Heart left ventricle (tissue), 16 donors: ENCODE measurements at regions not wholly inside any gene's neighbourhood (a gene's known extent, or its start where the extent isn't known, plus 50 kb on each side); places are given as distances from the start of the nearest gene placed in this dataset.

Experiments
- ATAC-seq, 4 donors: fragments of 200-7000 bp; cut with Tn5 transposase; one replicate each; pipeline ENCODE4 v1.9.1; 2020 to 2022; ENCODE audit warnings: moderate library complexity in 4 of 4, mild to moderate bottlenecking in 3 of 4, moderate number of reproducible peaks in 1 of 4
- DNase-seq, 5 donors: peaks; one replicate each; pipeline ENCODE4 v3.0.0-alpha.2; 2020
- H3K27ac ChIP-seq, 12 donors: fragments of 200-600 bp; sonication (generic) in 4 of 12; one replicate each; pipeline versions ENCODE4 v1.5.0 to v1.8.0; 2016 to 2022; ENCODE audit warnings: mild to moderate bottlenecking in 2 of 12
- H3K27me3 ChIP-seq, 9 donors: fragments of 200-600 bp; sonication (generic) in 2 of 9; one replicate each; pipeline versions ENCODE4 v1.5.1 to v1.8.0; 2016 to 2022; ENCODE audit warnings: mild to moderate bottlenecking in 3 of 9
- H3K36me3 ChIP-seq, 9 donors: fragments of 200-600 bp; sonication (generic) in 2 of 9; one replicate each; pipeline versions ENCODE4 v1.5.0 to v1.8.0; 2018 to 2022; ENCODE audit warnings: mild to moderate bottlenecking in 2 of 9
- H3K4me1 ChIP-seq, 12 donors: fragments of 200-600 bp; sonication (generic) in 4 of 12; one replicate each; pipeline versions ENCODE4 v1.5.0 to v1.8.0; 2016 to 2022; ENCODE audit warnings: mild to moderate bottlenecking in 3 of 12
- H3K4me3 ChIP-seq, 12 donors: fragments of 200-600 bp; sonication (generic) in 4 of 12; one replicate each; pipeline versions ENCODE4 v1.5.0 to v1.8.0; 2017 to 2022; ENCODE audit warnings: mild to moderate bottlenecking in 9 of 12, moderate library complexity in 4 of 12
- H3K9me3 ChIP-seq, 12 donors: fragments of 200-600 bp; sonication (generic) in 4 of 12; one replicate each; pipeline versions ENCODE4 v1.5.0 to v1.8.0; 2016 to 2022; ENCODE audit warnings: mild to moderate bottlenecking in 1 of 12
- POLR2A ChIP-seq, 2 donors: fragments of 450-650 bp; IDR thresholded peaks; one replicate each; pipeline ENCODE4 v1.6.1; 2017; ENCODE audit warnings: antibody characterized with exemption in 2 of 2, mild to moderate bottlenecking in 2 of 2, moderate library complexity in 2 of 2
- WGBS, 4 donors: extraction: QIAGEN DNeasy Blood & Tissue Kit in 2 of 4; methylation state at CpG; one replicate each; pipeline versions ENCODE4 v1.1.5 to v1.1.7; 2013 to 2018; 5-methylcytosine and 5-hydroxymethylcytosine counted together
- intact Hi-C, 10 donors: fragments of 100-400 bp; cut with DNase I; formaldehyde crosslinking; loops; one replicate each; pipeline versions ENCODE4 v1.11.1 to v1.14.2; 2022
- TF ChIP-seq, protein P1 (sequence below), 12 donors: fragments of 200-600 bp; sonication (generic) in 4 of 12; IDR thresholded peaks; one replicate each; pipeline versions ENCODE4 v1.5.0 to v1.8.0; 2018 to 2022; ENCODE audit warnings: antibody characterized with exemption in 12 of 12, mild to moderate bottlenecking in 5 of 12
- donor health status: ischemic (EF 13 %, LVEDD 7.1; RV severe dilation, severe dysfunction).
- donor health status: healthy with polysubstance abuse.
- donor health status: DM: no; HTN: yes; CAD: no.
- donor health status: DM: no; HTN: no; CAD: no.
- donor health status: ischemic (EF 25% LVEDD 6.9; RV normal size, moderate dysfunction).
- donor health status: ischemic (EF 25% LVEDD 5.7; RV mildly dilated, moderate dysfunction).
- donor health status: healthy.
- donor health status: DM: yes; HTN: yes; CAD: no.
- donor health status: ischemic (EF 35%, LVEDD 5.7; RV mildly dilated, moderate dysfunction).
- donor health status: nonischemic (EF 11% LVEDD 7.7; RV severe dilation, severe dysfunction).
- donor health status: DM: yes; HTN: yes; CAD: no.
- donor health status: PGD.
- donor health status: ischemic (EF 29% LVEDD 5.4; RV normal size, mild dysfunction).
- donor health status: nonischemic (EF 23%, LVEDD 6.1; RV moderate dilation, normal function).

DNA sequence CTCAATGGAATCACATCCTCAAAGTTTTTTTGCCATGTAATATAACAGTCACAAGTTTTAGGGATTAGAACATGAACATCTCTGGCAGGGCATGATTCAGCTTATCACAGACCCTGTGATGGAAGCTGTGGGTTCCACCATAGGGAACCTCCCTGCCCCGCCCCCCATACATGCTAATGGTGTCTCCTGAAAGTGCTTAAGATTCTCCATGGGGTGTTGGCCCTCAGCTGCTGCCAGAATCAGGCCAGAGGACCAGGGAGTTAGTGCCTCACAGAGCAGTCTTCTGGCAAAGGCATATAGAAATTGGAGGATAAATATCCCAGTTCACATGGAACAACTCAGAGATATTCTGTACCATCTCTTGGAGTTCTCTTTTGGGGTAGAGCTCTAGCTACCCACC, 119.4 kb downstream of the RAB11FIP2 start:
- no peaks in the 10 kb centered on the region for H3K4me1 ChIP-seq
- TF ChIP-seq, protein P1, sequence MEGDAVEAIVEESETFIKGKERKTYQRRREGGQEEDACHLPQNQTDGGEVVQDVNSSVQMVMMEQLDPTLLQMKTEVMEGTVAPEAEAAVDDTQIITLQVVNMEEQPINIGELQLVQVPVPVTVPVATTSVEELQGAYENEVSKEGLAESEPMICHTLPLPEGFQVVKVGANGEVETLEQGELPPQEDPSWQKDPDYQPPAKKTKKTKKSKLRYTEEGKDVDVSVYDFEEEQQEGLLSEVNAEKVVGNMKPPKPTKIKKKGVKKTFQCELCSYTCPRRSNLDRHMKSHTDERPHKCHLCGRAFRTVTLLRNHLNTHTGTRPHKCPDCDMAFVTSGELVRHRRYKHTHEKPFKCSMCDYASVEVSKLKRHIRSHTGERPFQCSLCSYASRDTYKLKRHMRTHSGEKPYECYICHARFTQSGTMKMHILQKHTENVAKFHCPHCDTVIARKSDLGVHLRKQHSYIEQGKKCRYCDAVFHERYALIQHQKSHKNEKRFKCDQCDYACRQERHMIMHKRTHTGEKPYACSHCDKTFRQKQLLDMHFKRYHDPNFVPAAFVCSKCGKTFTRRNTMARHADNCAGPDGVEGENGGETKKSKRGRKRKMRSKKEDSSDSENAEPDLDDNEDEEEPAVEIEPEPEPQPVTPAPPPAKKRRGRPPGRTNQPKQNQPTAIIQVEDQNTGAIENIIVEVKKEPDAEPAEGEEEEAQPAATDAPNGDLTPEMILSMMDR (IDR thresholded peaks at IDR 0.05), result no peak
- TF ChIP-seq POLR2A (IDR thresholded peaks at IDR 0.05), result no peak
- H3K27me3 ChIP-seq, result peaks cover 0 to 5% (median 0%) of the 10 kb centered on the region in 9 donors
- no peaks in the 10 kb centered on the region for H3K9me3 ChIP-seq
- H3K36me3 ChIP-seq, result no peaks in the 10 kb centered on the region
- no peak overlapping the region for H3K4me3 ChIP-seq
- no peak overlapping the region for H3K27ac ChIP-seq
- 0 to 69% (median 36%) methylated on average over 1 of the region's 1 CpG for WGBS, 4 donors
- intact Hi-C loops, result no loop called here
- ATAC-seq (no peak), DNase-seq (no peak)

DNA sequence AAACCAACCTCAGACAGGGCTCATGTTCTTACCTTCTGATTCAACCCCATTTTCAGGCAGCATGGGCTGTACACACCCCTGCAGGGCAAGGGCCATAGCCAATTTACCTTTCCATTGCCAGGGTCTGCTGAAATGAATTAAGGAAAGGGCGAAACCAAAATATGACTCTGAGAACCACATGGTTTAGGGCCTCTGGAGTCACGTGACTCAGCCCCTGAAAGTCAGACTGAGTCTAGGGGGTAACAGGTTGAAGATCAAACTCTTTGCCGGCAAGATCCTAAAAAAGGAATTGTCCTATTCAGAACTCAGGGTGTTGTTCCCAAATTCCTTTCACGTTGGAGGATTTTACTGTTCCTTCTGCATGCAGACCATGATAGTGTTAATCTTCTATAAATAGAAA, 118.9 kb downstream of the RAB11FIP2 start:
- 72 to 79% (median 76%) methylated on average over 4 of the region's 4 CpGs for WGBS, 4 donors
- Histone ChIP-seq H3K4me1 (no peaks in the 10 kb centered on the region), H3K27ac (no peak overlapping the region), H3K4me3 (no peak overlapping the region), H3K36me3 (no peaks in the 10 kb centered on the region), H3K27me3 (peaks cover 0 to 5% (median 0%) of the 10 kb centered on the region in 9 donors), H3K9me3 (no peaks in the 10 kb centered on the region)
- ATAC-seq (no peak), DNase-seq (no peak)
- intact Hi-C loops, result no loop called here
- TF ChIP-seq, protein P1 (IDR thresholded peaks at IDR 0.05), result no peak
- TF ChIP-seq POLR2A (IDR thresholded peaks at IDR 0.05), result no peak

DNA sequence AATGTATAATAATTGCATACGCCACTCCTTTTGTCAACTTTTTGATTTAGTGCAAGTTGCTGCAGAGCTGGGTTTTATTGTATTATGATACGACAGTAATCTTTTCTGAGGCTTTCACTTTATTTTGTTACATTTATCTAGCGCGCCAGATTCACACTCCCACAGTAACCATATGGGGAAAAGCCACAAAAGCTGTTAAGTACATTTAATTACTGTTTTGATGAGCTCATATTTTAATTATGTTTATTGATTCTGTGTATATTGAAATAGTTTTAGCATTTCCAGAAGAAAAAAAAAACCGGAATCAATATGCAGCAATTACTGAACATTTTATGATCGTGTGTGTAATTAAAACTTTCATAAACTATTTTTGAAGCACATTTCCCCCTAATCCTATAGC, 118.5 kb downstream of the RAB11FIP2 start:
- TF ChIP-seq, protein P1 (IDR thresholded peaks at IDR 0.05), result no peak
- no peak for TF ChIP-seq POLR2A (IDR thresholded peaks at IDR 0.05)
- H3K27ac ChIP-seq, result no peak overlapping the region
- 71 to 90% (median 84%) methylated on average over 6 of the region's 6 CpGs for WGBS, 4 donors
- ATAC-seq (no peak), DNase-seq (no peak)
- no peaks in the 10 kb centered on the region for H3K4me1 ChIP-seq
- H3K27me3 ChIP-seq, result peaks cover 0 to 5% (median 0%) of the 10 kb centered on the region in 9 donors
- H3K9me3 ChIP-seq, result no peaks in the 10 kb centered on the region
- no peak overlapping the region for H3K4me3 ChIP-seq
- no peaks in the 10 kb centered on the region for H3K36me3 ChIP-seq
- intact Hi-C loops, result no loop called here

DNA sequence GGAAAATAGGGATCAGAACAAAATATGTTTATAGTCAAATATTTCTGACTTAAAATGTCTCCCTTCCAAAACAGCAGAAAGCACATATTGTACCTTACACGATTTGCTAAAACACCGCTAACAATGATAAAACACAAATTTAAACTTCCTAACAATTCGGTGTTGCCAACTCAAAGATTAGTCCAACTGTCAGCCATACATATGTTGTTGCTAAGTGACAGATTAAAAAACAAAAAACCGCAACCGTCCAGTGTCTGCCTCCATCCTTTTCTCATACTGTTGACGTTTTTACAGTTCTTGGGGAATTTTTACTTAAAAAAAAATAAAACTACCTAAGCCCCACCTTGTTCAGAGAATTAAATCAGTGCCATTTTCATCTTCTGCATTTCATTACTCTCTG, 118.0 kb downstream of the RAB11FIP2 start:
- no peaks in the 10 kb centered on the region for H3K36me3 ChIP-seq
- TF ChIP-seq POLR2A (IDR thresholded peaks at IDR 0.05), result no peak
- TF ChIP-seq, protein P1 (IDR thresholded peaks at IDR 0.05), result no peak
- WGBS, 4 donors, result 65 to 76% (median 67%) methylated on average over 6 of the region's 6 CpGs
- no peak overlapping the region for H3K27ac ChIP-seq
- peaks cover 0 to 5% (median 0%) of the 10 kb centered on the region in 9 donors for H3K27me3 ChIP-seq
- ATAC-seq, result no peak
- intact Hi-C loops, result no loop called here
- no peaks in the 10 kb centered on the region for H3K9me3 ChIP-seq
- no peak for DNase-seq
- H3K4me1 ChIP-seq, result no peaks in the 10 kb centered on the region
- H3K4me3 ChIP-seq, result no peak overlapping the region
